GM12892 (cell line): ENCODE measurements at regions not wholly inside any gene's neighbourhood (a gene's known extent, or its start where the extent isn't known, plus 50 kb on each side); places are given as distances from the start of the nearest gene placed in this dataset.
"Not testable (repeated sequence)": the region's sequence is repeated elsewhere in the genome, so short reads cannot be mapped to it uniquely, and the experiment has no call there.

Experiments
- POLR2A ChIP-seq: IDR thresholded peaks from 2 replicates; pipeline ENCODE4 v1.6.1; 2011; ENCODE audit warnings: low read depth, low read length, control low read depth
- POLR2AphosphoS5 ChIP-seq: IDR thresholded peaks from 2 replicates; pipeline ENCODE4 v1.6.1; 2011; ENCODE audit warnings: low read depth, low read length, control low read depth

GRCh38 chr2:111327726-111328125 lies 207.0 kb downstream of the BCL2L11 start:
- TF ChIP-seq POLR2A, POLR2AphosphoS5: not testable (repeated sequence)
